Endothelial cell of umbilical vein (primary cell): ENCODE measurements at regions not wholly inside any gene's neighbourhood (a gene's known extent, or its start where the extent isn't known, plus 50 kb on each side); places are given as distances from the start of the nearest gene placed in this dataset.

Experiments used
- BruUV-seq: library from RNA; stranded (reverse); fragments of 400-500 nt; replicated peaks from 2 replicates; lab custom pipeline; 2021; lab: Mats Ljungman, UMichigan
- CTCF ChIA-PET: fragments of 300-600, 350-600 bp; sonication (Branson Sonifier 250); formaldehyde crosslinking; loops from one replicate; lab custom pipeline; 2021; ENCODE audit warnings: antibody characterized with exemption, inconsistent platforms; lab: Charles Lee
- POLR2A ChIA-PET: fragments of 300-600, 350-600 bp; sonication (Branson Sonifier 250); formaldehyde crosslinking; loops from one replicate; lab custom pipeline; 2021; ENCODE audit warnings: antibody characterized with exemption, inconsistent platforms; lab: Charles Lee
- DNase-seq: peaks from one replicate; pipeline ENCODE4 v3.0.0-alpha.2; 2011; ENCODE audit warnings: low read depth, low spot score
- FAIRE-seq: peaks from 2 replicates; lab custom pipeline; 2011; peaks lifted over from hg19 to GRCh38; lab: Jason Lieb, UNC
- H2AFZ ChIP-seq: 2 replicates; pipeline ENCODE4 v1.6.0; 2012; ENCODE audit warnings: low read depth, low read length, control low read depth, inconsistent platforms
- H3K27ac ChIP-seq: 2 replicates; pipeline ENCODE4 v1.5.1; 2011; ENCODE audit warnings: low read depth, mild to moderate bottlenecking, control low read depth, low read length, moderate library complexity; ENCODE audit not compliant: insufficient read depth
- H3K27me3 ChIP-seq, 2 experiments: 2 replicates each; pipeline versions ENCODE4 v1.6.0 to v1.6.1; 2011; ENCODE audit warnings: low read length in 2 of 2, mixed read lengths in 1 of 2; ENCODE audit not compliant: control insufficient read depth in 2 of 2, insufficient read depth in 2 of 2
- H3K36me3 ChIP-seq, 2 experiments: 2 replicates in 1 of 2; 3 replicates in 1 of 2; pipeline ENCODE4 v1.5.1; 2011; ENCODE audit warnings: low read length in 2 of 2, mild to moderate bottlenecking in 1 of 2, moderate library complexity in 1 of 2; ENCODE audit not compliant: control insufficient read depth in 2 of 2, insufficient read depth in 2 of 2; ENCODE audit errors: extremely low read depth in 1 of 2
- H3K4me1 ChIP-seq: 3 replicates; pipeline ENCODE4 v1.5.1; 2011; ENCODE audit warnings: mild to moderate bottlenecking, low read length; ENCODE audit not compliant: control insufficient read depth, insufficient read depth; ENCODE audit errors: extremely low read depth
- H3K4me2 ChIP-seq: 2 replicates; pipeline ENCODE4 v1.6.1; 2011; ENCODE audit warnings: low read length, control low read depth, mixed read lengths; ENCODE audit not compliant: insufficient read depth
- H3K4me3 ChIP-seq, 3 experiments: fragments of 200-600 bp in 1 of 3; sonication (generic), shearing (Covaris generic) in 1 of 3; replicated peaks in 1 of 3; 2 replicates each; pipeline ENCODE4 v1.5.1; 2011 to 2016; ENCODE audit warnings: control low read depth in 3 of 3, low read length in 3 of 3, mild to moderate bottlenecking in 2 of 3, inconsistent platforms in 1 of 3, low read depth in 1 of 3, moderate library complexity in 1 of 3; ENCODE audit not compliant: insufficient read depth in 1 of 3
- H3K79me2 ChIP-seq: 2 replicates; pipeline ENCODE4 v1.6.0; 2012; ENCODE audit warnings: low read length, inconsistent platforms; ENCODE audit not compliant: control insufficient read depth, insufficient read depth
- H3K9ac ChIP-seq: replicated peaks from 2 replicates; pipeline ENCODE3; 2011; ENCODE audit warnings: low read length, control low read depth; ENCODE audit not compliant: insufficient read depth; ENCODE audit errors: extremely low read depth
- H3K9me1 ChIP-seq: replicated peaks from 3 replicates; pipeline ENCODE4 v1.6.0; 2011; ENCODE audit warnings: mild to moderate bottlenecking, low read length; ENCODE audit not compliant: control insufficient read depth, insufficient read depth; ENCODE audit errors: extremely low read depth
- H3K9me3 ChIP-seq: replicated peaks from 2 replicates; pipeline ENCODE4 v1.5.1; 2012; ENCODE audit warnings: low read length, inconsistent platforms; ENCODE audit not compliant: control insufficient read depth, insufficient read depth
- H4K20me1 ChIP-seq: replicated peaks from 2 replicates; pipeline ENCODE3; 2011; ENCODE audit warnings: mild to moderate bottlenecking, low read length; ENCODE audit not compliant: control insufficient read depth, insufficient read depth; ENCODE audit errors: extremely low read depth
- CTCF ChIP-seq, 2 donors: IDR thresholded peaks; 1 replicate in 1 of 2; 2 replicates in 1 of 2; pipeline ENCODE4 v1.5.1; 2011; ENCODE audit warnings: low read length in 2 of 2, mild to moderate bottlenecking in 2 of 2, moderate library complexity in 2 of 2, control low read depth in 1 of 2, inconsistent platforms in 1 of 2, low read depth in 1 of 2; ENCODE audit not compliant: insufficient read depth in 1 of 2; ENCODE audit errors: extremely low read depth in 1 of 2
- EZH2 ChIP-seq: IDR thresholded peaks from 2 replicates; pipeline ENCODE4 v1.6.1; 2012; ENCODE audit warnings: borderline replicate concordance, low read depth, mild to moderate bottlenecking, moderate library complexity, low read length, inconsistent platforms; ENCODE audit not compliant: severe bottlenecking
- FOS ChIP-seq: IDR thresholded peaks from 2 replicates; pipeline ENCODE4 v1.6.1; 2011; ENCODE audit warnings: mild to moderate bottlenecking, low read length, moderate library complexity, borderline replicate concordance; ENCODE audit not compliant: insufficient read depth
- GATA2 ChIP-seq: IDR thresholded peaks from 2 replicates; pipeline ENCODE4 v1.7.0; 2011; ENCODE audit warnings: low read depth, mild to moderate bottlenecking, moderate library complexity, mixed read lengths, low read length; ENCODE audit not compliant: insufficient read length, insufficient read depth
- JUN ChIP-seq: IDR thresholded peaks from 2 replicates; pipeline ENCODE4 v1.6.1; 2011; ENCODE audit warnings: borderline replicate concordance, low read depth; ENCODE audit not compliant: insufficient read length, insufficient read depth
- MAX ChIP-seq: IDR thresholded peaks from 2 replicates; pipeline ENCODE4 v1.6.1; 2011; ENCODE audit not compliant: insufficient read depth, insufficient read length
- MYC ChIP-seq: IDR thresholded peaks from one replicate; pipeline ENCODE4 v1.6.1; 2011; ENCODE audit warnings: mild to moderate bottlenecking, low read depth, low read length
- POLR2A ChIP-seq: IDR thresholded peaks from 2 replicates; pipeline ENCODE4 v1.6.1; 2012; ENCODE audit warnings: low read depth, mild to moderate bottlenecking, control low read depth, low read length
- POLR2AphosphoS5 ChIP-seq: IDR thresholded peaks from 2 replicates; pipeline ENCODE4 v1.6.1; 2012; ENCODE audit warnings: low read depth, mild to moderate bottlenecking, control low read depth, low read length, moderate library complexity; ENCODE audit not compliant: insufficient read depth
- dilution Hi-C: fragments of 300-500 bp; cut with MboI; formaldehyde crosslinking; loops from one replicate; pipeline ENCODE4 v1.15.0; 2019; ENCODE audit warnings: low sequenced_read_pairs; ENCODE audit not compliant: extremely low pct_ligation_motif_present
- intact Hi-C: fragments of 100-400 bp; cut with micrococcal nuclease; formaldehyde crosslinking; loops from one replicate; pipeline ENCODE4 v1.10.0; 2022

DNA sequence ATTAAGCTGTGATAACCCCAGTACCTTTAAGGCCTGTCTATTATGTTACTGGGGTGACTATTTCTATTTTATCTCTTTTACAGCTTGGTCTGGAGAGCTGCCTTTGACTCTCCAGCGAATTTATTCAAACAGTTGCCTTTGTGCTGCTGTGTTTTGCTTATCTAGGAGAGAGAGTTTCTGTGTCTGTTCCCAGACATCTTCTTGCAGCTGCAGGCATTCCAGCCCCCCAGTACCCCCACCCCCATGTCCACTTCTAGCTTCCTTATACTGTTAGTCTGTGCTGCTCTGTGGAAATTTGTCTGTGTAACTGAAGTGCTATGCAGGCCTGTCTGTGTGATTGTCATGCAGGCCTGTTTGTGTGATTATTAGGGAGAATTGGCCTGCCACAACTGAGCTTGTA is 713.7 kb upstream of the SEMA6D start:
- POLR2A ChIA-PET: no interaction called here
- FAIRE-seq: no peak
- no peaks in the 10 kb centered on the region for H3K79me2 ChIP-seq
- H3K4me3 ChIP-seq: no peak overlapping the region
- no peak for TF ChIP-seq MYC
- no peak for TF ChIP-seq POLR2AphosphoS5
- no peak for TF ChIP-seq MAX
- no peak for TF ChIP-seq EZH2
- no peak for TF ChIP-seq FOS
- BruUV-seq: no TSS peak
- dilution Hi-C loops (no loop called here), intact Hi-C loops (no loop called here)
- CTCF ChIA-PET: no interaction called here
- no peak overlapping the region for H3K4me2 ChIP-seq
- no peak overlapping the region for H2AFZ ChIP-seq
- no peaks in the 10 kb centered on the region for H3K9me1 ChIP-seq
- no peaks in the 10 kb centered on the region for H3K27me3 ChIP-seq
- no peaks in the 10 kb centered on the region for H3K4me1 ChIP-seq
- H3K9ac ChIP-seq: no peak overlapping the region
- no peak for DNase-seq
- H3K27ac ChIP-seq: no peak overlapping the region
- no peaks in the 10 kb centered on the region for H3K36me3 ChIP-seq
- H3K9me3 ChIP-seq: no peaks in the 10 kb centered on the region
- H4K20me1 ChIP-seq: no peaks in the 10 kb centered on the region

DNA sequence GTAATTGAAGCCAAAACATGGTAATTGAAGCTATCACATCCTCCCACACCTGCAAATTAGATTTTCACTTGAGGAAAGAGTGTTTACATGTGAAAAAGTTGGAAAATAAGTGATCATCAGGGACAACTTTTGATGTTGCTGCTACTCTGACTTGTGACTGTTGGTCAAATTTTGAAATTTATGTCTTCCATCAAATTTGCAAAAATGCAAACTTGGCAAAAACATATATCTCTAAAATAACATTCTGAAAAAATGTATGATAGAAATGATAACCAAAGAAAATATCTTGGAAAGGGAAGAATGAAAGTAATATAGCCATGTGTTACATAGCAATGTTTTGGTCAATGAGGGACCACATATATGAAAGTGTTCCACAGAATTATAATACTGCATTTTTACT is 703.9 kb upstream of the SEMA6D start:
- TF ChIP-seq POLR2AphosphoS5: no peak
- TF ChIP-seq JUN: no peak
- TF ChIP-seq CTCF (IDR thresholded peaks at IDR 0.05; ENCODE audit: extremely low read depth in 1 of 2, insufficient read depth in 1 of 2, low read depth in 1 of 2, low read length in 2 of 2): no peak
- no peak for TF ChIP-seq MAX
- TF ChIP-seq MYC: no peak
- TF ChIP-seq EZH2: no peak
- TF ChIP-seq GATA2: no peak
- TF ChIP-seq POLR2A: no peak
- no peak for TF ChIP-seq FOS
- Histone ChIP-seq H3K4me3 (no peak overlapping the region), H3K79me2 (no peaks in the 10 kb centered on the region), H3K36me3 (no peaks in the 10 kb centered on the region), H3K4me2 (no peak overlapping the region), H4K20me1 (no peaks in the 10 kb centered on the region), H3K27ac (no peak overlapping the region), H3K9me1 (no peaks in the 10 kb centered on the region), H3K9ac (no peak overlapping the region), H2AFZ (no peak overlapping the region), H3K9me3 (no peaks in the 10 kb centered on the region), H3K4me1 (no peaks in the 10 kb centered on the region), H3K27me3 (no peaks in the 10 kb centered on the region)
- CTCF ChIA-PET: no interaction called here
- BruUV-seq: no TSS peak
- intact Hi-C loops (no loop called here), dilution Hi-C loops (no loop called here)
- POLR2A ChIA-PET: no interaction called here
- FAIRE-seq (no peak), DNase-seq (no peak)
